Activated CD8-positive, alpha-beta memory T cell treated with anti-CD3 and anti-CD28 coated beads for 36 hours (primary cell): ENCODE measurements at regions not wholly inside any gene's neighbourhood (a gene's known extent, or its start where the extent isn't known, plus 50 kb on each side); places are given as distances from the start of the nearest gene placed in this dataset.

Experiments used
- CTCF ChIA-PET: fragments of 350-600 bp; sonication (Branson Sonifier 250); formaldehyde crosslinking; loops from one replicate; lab custom pipeline; 2021; ENCODE audit warnings: antibody characterized with exemption; lab: Charles Lee
- POLR2A ChIA-PET: fragments of 350-600 bp; sonication (Branson Sonifier 250); formaldehyde crosslinking; loops from one replicate; lab custom pipeline; 2021; ENCODE audit warnings: antibody characterized with exemption; lab: Charles Lee

- POLR2A ChIA-PET, result no interaction called here
- CTCF ChIA-PET, result no interaction called here
These were observed 84.1 kb downstream of the TNFSF11 start for GRCh38 chr13:42658019-42658418.

- CTCF ChIA-PET, result no interaction called here
These were observed 86.5 kb downstream of the TNFSF11 start for GRCh38 chr13:42660333-42660965.

GRCh38 chr13:42667638-42668037, 93.7 kb downstream of the TNFSF11 start:
- ChIA-PET CTCF (no interaction called here), POLR2A (no interaction called here)

More at GRCh38 chr13:42660333-42660965, 86.5 kb downstream of the TNFSF11 start:
- POLR2A ChIA-PET, result no interaction called here

- ChIA-PET CTCF (interaction anchor here (0.9 kb wide), 1 partner anchor 1199 kb away, joined by 3 read pairs; no protein-coding TSS in a partner anchor), POLR2A (no interaction called here)
These were observed 97.5 kb downstream of the TNFSF11 start for GRCh38 chr13:42671502-42671901.

GRCh38 chr13:42673677-42674076, 99.7 kb downstream of the TNFSF11 start:
- CTCF ChIA-PET, result no interaction called here
- POLR2A ChIA-PET, result no interaction called here

GRCh38 chr13:42680748-42681147, 100.6 kb upstream of the FAM216B start:
- ChIA-PET CTCF (no interaction called here), POLR2A (no interaction called here)

- CTCF ChIA-PET, result no interaction called here
These were observed 99.9 kb upstream of the FAM216B start for GRCh38 chr13:42681326-42682100.

GRCh38 chr13:42684226-42684625, 97.2 kb upstream of the FAM216B start:
- ChIA-PET POLR2A (no interaction called here), CTCF (no interaction called here)

More at GRCh38 chr13:42681326-42682100, 99.9 kb upstream of the FAM216B start:
- POLR2A ChIA-PET, result no interaction called here

- CTCF ChIA-PET, result no interaction called here
These were observed 95.6 kb upstream of the FAM216B start for GRCh38 chr13:42685751-42686150.

GRCh38 chr13:42686165-42686564, 95.2 kb upstream of the FAM216B start:
- ChIA-PET CTCF (no interaction called here), POLR2A (no interaction called here)

More at GRCh38 chr13:42685751-42686150, 95.6 kb upstream of the FAM216B start:
- POLR2A ChIA-PET, result no interaction called here

GRCh38 chr13:42688821-42689220, 92.6 kb upstream of the FAM216B start:
- CTCF ChIA-PET, result no interaction called here

GRCh38 chr13:42696191-42696590, 85.2 kb upstream of the FAM216B start:
- POLR2A ChIA-PET, result no interaction called here
- CTCF ChIA-PET, result no interaction called here

More at GRCh38 chr13:42688821-42689220, 92.6 kb upstream of the FAM216B start:
- POLR2A ChIA-PET, result no interaction called here

GRCh38 chr13:42699912-42700311, 81.5 kb upstream of the FAM216B start:
- ChIA-PET POLR2A (no interaction called here), CTCF (no interaction called here)

GRCh38 chr13:42702716-42703115, 78.7 kb upstream of the FAM216B start:
- ChIA-PET POLR2A (no interaction called here), CTCF (no interaction called here)

- CTCF ChIA-PET, result no interaction called here
- POLR2A ChIA-PET, result no interaction called here
These were observed 77.6 kb upstream of the FAM216B start for GRCh38 chr13:42703740-42704139.

GRCh38 chr13:42706286-42706685, 75.1 kb upstream of the FAM216B start:
- POLR2A ChIA-PET, result no interaction called here
- CTCF ChIA-PET, result no interaction called here

- ChIA-PET CTCF (no interaction called here), POLR2A (no interaction called here)
These were observed 74.3 kb upstream of the FAM216B start for GRCh38 chr13:42707048-42707447.

GRCh38 chr13:42707586-42707985, 73.8 kb upstream of the FAM216B start:
- POLR2A ChIA-PET, result no interaction called here
- CTCF ChIA-PET, result no interaction called here

- POLR2A ChIA-PET, result no interaction called here
- CTCF ChIA-PET, result no interaction called here
These were observed 73.0 kb upstream of the FAM216B start for GRCh38 chr13:42708391-42708790.

GRCh38 chr13:42709276-42709675, 72.1 kb upstream of the FAM216B start:
- POLR2A ChIA-PET, result no interaction called here

GRCh38 chr13:42715909-42716308, 65.5 kb upstream of the FAM216B start:
- CTCF ChIA-PET, result no interaction called here

More at GRCh38 chr13:42709276-42709675, 72.1 kb upstream of the FAM216B start:
- CTCF ChIA-PET, result no interaction called here

More at GRCh38 chr13:42715909-42716308, 65.5 kb upstream of the FAM216B start:
- POLR2A ChIA-PET, result no interaction called here
